GM23338 (cell line): ENCODE measurements at regions not wholly inside any gene's neighbourhood (a gene's known extent, or its start where the extent isn't known, plus 50 kb on each side); places are given as distances from the start of the nearest gene placed in this dataset.

Experiments used
- ATAC-seq: fragments of 200-7000 bp; cut with Tn5 transposase; 3 replicates; pipeline ENCODE4 v1.9.1; 2020
- DNase-seq: peaks from one replicate; pipeline ENCODE4 v3.0.0-alpha.2; 2015; ENCODE audit warnings: low spot score
- H2AFZ ChIP-seq: fragments of 200-600 bp; sonication (generic); 2 replicates; pipeline ENCODE4 v1.8.0; 2016; ENCODE audit warnings: antibody characterized with exemption, mild to moderate bottlenecking, moderate library complexity
- H3F3A ChIP-seq: fragments of 200-600 bp; sonication (generic); replicated peaks from 2 replicates; pipeline ENCODE4 v1.8.0; 2017; ENCODE audit warnings: antibody characterized with exemption, mixed run types, low read depth
- H3K27ac ChIP-seq: fragments of 200-600 bp; sonication (generic); 2 replicates; pipeline ENCODE4 v1.6.1; 2016; ENCODE audit warnings: low read depth
- H3K27me3 ChIP-seq: fragments of 200-600 bp; sonication (generic); 2 replicates; pipeline ENCODE4 v1.8.0; 2016; ENCODE audit warnings: mild to moderate bottlenecking, mixed run types, moderate library complexity; ENCODE audit not compliant: insufficient read depth
- H3K36me3 ChIP-seq: fragments of 200-600 bp; sonication (generic); 2 replicates; pipeline ENCODE4 v1.8.0; 2016; ENCODE audit warnings: mild to moderate bottlenecking; ENCODE audit not compliant: insufficient read depth
- H3K4me1 ChIP-seq: fragments of 200-600 bp; sonication (generic); 2 replicates; pipeline ENCODE4 v1.8.0; 2016; ENCODE audit warnings: mild to moderate bottlenecking, moderate library complexity; ENCODE audit not compliant: insufficient read depth
- H3K4me2 ChIP-seq: fragments of 200-600 bp; sonication (generic); 2 replicates; pipeline ENCODE4 v1.7.1; 2017; ENCODE audit warnings: mixed run types
- H3K4me3 ChIP-seq: fragments of 200-600 bp; sonication (generic); 2 replicates; pipeline ENCODE4 v1.6.1; 2016; ENCODE audit warnings: mixed run types
- H3K79me2 ChIP-seq: fragments of 200-600 bp; sonication (generic); replicated peaks from 2 replicates; pipeline ENCODE4 v1.8.0; 2017; ENCODE audit warnings: mild to moderate bottlenecking; ENCODE audit not compliant: insufficient read depth
- H3K9me2 ChIP-seq: fragments of 200-600 bp; sonication (generic); 2 replicates; pipeline ENCODE4 v1.8.0; 2017; ENCODE audit not compliant: insufficient read depth
- H4K20me1 ChIP-seq: fragments of 200-600 bp; sonication (generic); replicated peaks from 2 replicates; pipeline ENCODE4 v1.8.0; 2017; ENCODE audit warnings: mild to moderate bottlenecking; ENCODE audit not compliant: insufficient read depth
- H3K27ac Mint-ChIP-seq: 2 replicates; pipeline ENCODE4 v1.8.0; 2020; ENCODE audit warnings: inconsistent platforms, mild to moderate bottlenecking, moderate library complexity, mixed read lengths
- H3K27me3 Mint-ChIP-seq: 3 replicates; pipeline ENCODE4 v1.8.0; 2022; ENCODE audit warnings: low read depth, mild to moderate bottlenecking, moderate library complexity, mixed read lengths, inconsistent platforms; ENCODE audit not compliant: insufficient read depth, poor library complexity
- H3K36me3 Mint-ChIP-seq: 3 replicates; pipeline ENCODE4 v1.8.0; 2021; ENCODE audit warnings: low read depth, mild to moderate bottlenecking, inconsistent platforms, moderate library complexity, mixed read lengths
- H3K4me1 Mint-ChIP-seq: 3 replicates; pipeline ENCODE4 v1.8.0; 2020; ENCODE audit warnings: mild to moderate bottlenecking, inconsistent platforms, mixed read lengths
- H3K4me3 Mint-ChIP-seq: 3 replicates; pipeline ENCODE4 v1.8.0; 2021; ENCODE audit warnings: moderate library complexity, mild to moderate bottlenecking, inconsistent platforms, mixed read lengths
- H3K9me3 Mint-ChIP-seq: 3 replicates; pipeline ENCODE4 v1.8.0; 2020; ENCODE audit warnings: moderate library complexity, mild to moderate bottlenecking, inconsistent platforms, mixed read lengths
- ETS1 ChIP-seq: IDR thresholded peaks from 2 replicates; pipeline ENCODE4 v1.6.1; 2016; ENCODE audit warnings: antibody characterized with exemption
- EZH2phosphoT487 ChIP-seq: fragments of 200-600 bp; sonication (generic); IDR thresholded peaks from one replicate; pipeline ENCODE4 v1.8.1; 2018; ENCODE audit warnings: antibody characterized with exemption; ENCODE audit not compliant: unreplicated experiment
- REST ChIP-seq: IDR thresholded peaks from one replicate; pipeline ENCODE4 v1.6.1; 2018; ENCODE audit warnings: antibody characterized with exemption; ENCODE audit not compliant: unreplicated experiment
- STAT1 ChIP-seq: IDR thresholded peaks from one replicate; pipeline ENCODE4 v1.6.1; 2016; ENCODE audit warnings: antibody characterized with exemption; ENCODE audit not compliant: unreplicated experiment
- ZNF114 ChIP-seq: fragments of 250-450 bp; sonication (Bioruptor Pico); IDR thresholded peaks from 2 replicates; pipeline ENCODE4 v1.5.0; 2020; ENCODE audit warnings: mild to moderate bottlenecking, moderate library complexity
- ZNF331 ChIP-seq: fragments of 250-450 bp; sonication (Bioruptor Pico); IDR thresholded peaks from 2 replicates; pipeline ENCODE4 v1.5.0; 2020; ENCODE audit warnings: low read depth, mild to moderate bottlenecking, moderate library complexity
- ZNF462 ChIP-seq: fragments of 250-450 bp; sonication (Bioruptor Pico); IDR thresholded peaks from 2 replicates; pipeline ENCODE4 v1.5.0; 2020; ENCODE audit warnings: mild to moderate bottlenecking, moderate library complexity

- TF ChIP-seq ZNF462 (CRISPR knock-in tag) (no peak), ZNF114 (CRISPR knock-in tag) (no peak), STAT1 (no peak)
Measured at GRCh38 chr3:8183627-8184026, 318.0 kb upstream of the LMCD1 start (continued).

GRCh38 chr3:8186213-8186612, 315.4 kb upstream of the LMCD1 start:
- Mint-ChIP-seq H3K27me3 (peaks cover 13% of the 10 kb centered on the region), H3K4me3 (no peak overlapping the region), H3K9me3 (peaks cover 4% of the 10 kb centered on the region; the same call in 2 of the 3 replicates), H3K4me1 (peaks cover 20% of the 10 kb centered on the region), H3K27ac (no peak overlapping the region), H3K36me3 (peaks cover 3% of the 10 kb centered on the region; the same call in 2 of the 3 replicates)
- H2AFZ ChIP-seq, result peak overlapping the region; percentile 18; the same call in 1 of the 2 replicates
- no peak overlapping the region for H3K4me3 ChIP-seq
- H3K27ac ChIP-seq, result no peak overlapping the region
- no peaks in the 10 kb centered on the region for H3K79me2 ChIP-seq
- no peaks in the 10 kb centered on the region for H3F3A ChIP-seq
- no peak overlapping the region for H3K4me2 ChIP-seq
- 0 out of 2 replicates have a peak, but pooled peaks cover 9% of the 10 kb centered on the region for H3K9me2 ChIP-seq
- no peaks in the 10 kb centered on the region for H3K36me3 ChIP-seq
- H3K4me1 ChIP-seq, result peaks cover 8% of the 10 kb centered on the region
- no peaks in the 10 kb centered on the region for H4K20me1 ChIP-seq
- no peak for ATAC-seq
- H3K27me3 ChIP-seq, result no peaks in the 10 kb centered on the region
- no peak for DNase-seq
- TF ChIP-seq ETS1 (no peak), ZNF114 (CRISPR knock-in tag) (no peak), ZNF331 (no peak), EZH2phosphoT487 (no peak), REST (no peak)
